Astrocyte (in vitro differentiated cells and primary cell): ENCODE measurements at regions not wholly inside any gene's neighbourhood (a gene's known extent, or its start where the extent isn't known, plus 50 kb on each side); places are given as distances from the start of the nearest gene placed in this dataset.

Experiments
- CTCF ChIP-seq: IDR thresholded peaks from 2 replicates; pipeline ENCODE4 v1.5.1; 2011; ENCODE audit warnings: low read depth, mild to moderate bottlenecking, inconsistent platforms, low read length, moderate library complexity; ENCODE audit not compliant: insufficient read depth
- EZH2 ChIP-seq: IDR thresholded peaks from 2 replicates; pipeline ENCODE4 v1.6.1; 2012; ENCODE audit warnings: mild to moderate bottlenecking, low read length, inconsistent platforms; ENCODE audit not compliant: insufficient read depth

GRCh38 chrX:69313617-69314290, 148.5 kb upstream of the PJA1 start:
- no peak for TF ChIP-seq CTCF
- no peak for TF ChIP-seq EZH2
